Heart left ventricle (tissue), 16 donors: ENCODE measurements at regions not wholly inside any gene's neighbourhood (a gene's known extent, or its start where the extent isn't known, plus 50 kb on each side); places are given as distances from the start of the nearest gene placed in this dataset.

ENCODE experiments used
- ATAC-seq, 4 donors: fragments of 200-7000 bp; cut with Tn5 transposase; one replicate each; pipeline ENCODE4 v1.9.1; 2020 to 2022; ENCODE audit warnings: moderate library complexity in 4 of 4, mild to moderate bottlenecking in 3 of 4, moderate number of reproducible peaks in 1 of 4
- DNase-seq, 5 donors: peaks; one replicate each; pipeline ENCODE4 v3.0.0-alpha.2; 2020
- H3K27ac ChIP-seq, 12 donors: fragments of 200-600 bp; sonication (generic) in 4 of 12; one replicate each; pipeline versions ENCODE4 v1.5.0 to v1.8.0; 2016 to 2022; ENCODE audit warnings: mild to moderate bottlenecking in 2 of 12
- H3K27me3 ChIP-seq, 9 donors: fragments of 200-600 bp; sonication (generic) in 2 of 9; one replicate each; pipeline versions ENCODE4 v1.5.1 to v1.8.0; 2016 to 2022; ENCODE audit warnings: mild to moderate bottlenecking in 3 of 9
- H3K36me3 ChIP-seq, 9 donors: fragments of 200-600 bp; sonication (generic) in 2 of 9; one replicate each; pipeline versions ENCODE4 v1.5.0 to v1.8.0; 2018 to 2022; ENCODE audit warnings: mild to moderate bottlenecking in 2 of 9
- H3K4me1 ChIP-seq, 12 donors: fragments of 200-600 bp; sonication (generic) in 4 of 12; one replicate each; pipeline versions ENCODE4 v1.5.0 to v1.8.0; 2016 to 2022; ENCODE audit warnings: mild to moderate bottlenecking in 3 of 12
- H3K4me3 ChIP-seq, 12 donors: fragments of 200-600 bp; sonication (generic) in 4 of 12; one replicate each; pipeline versions ENCODE4 v1.5.0 to v1.8.0; 2017 to 2022; ENCODE audit warnings: mild to moderate bottlenecking in 9 of 12, moderate library complexity in 4 of 12
- H3K9me3 ChIP-seq, 12 donors: fragments of 200-600 bp; sonication (generic) in 4 of 12; one replicate each; pipeline versions ENCODE4 v1.5.0 to v1.8.0; 2016 to 2022; ENCODE audit warnings: mild to moderate bottlenecking in 1 of 12
- CTCF ChIP-seq, 12 donors: fragments of 200-600 bp; sonication (generic) in 4 of 12; IDR thresholded peaks; one replicate each; pipeline versions ENCODE4 v1.5.0 to v1.8.0; 2018 to 2022; ENCODE audit warnings: antibody characterized with exemption in 12 of 12, mild to moderate bottlenecking in 5 of 12
- POLR2A ChIP-seq, 2 donors: fragments of 450-650 bp; IDR thresholded peaks; one replicate each; pipeline ENCODE4 v1.6.1; 2017; ENCODE audit warnings: antibody characterized with exemption in 2 of 2, mild to moderate bottlenecking in 2 of 2, moderate library complexity in 2 of 2
- WGBS, 4 donors: extraction: QIAGEN DNeasy Blood & Tissue Kit in 2 of 4; methylation state at CpG; one replicate each; pipeline versions ENCODE4 v1.1.5 to v1.1.7; 2013 to 2018; 5-methylcytosine and 5-hydroxymethylcytosine counted together
- intact Hi-C, 10 donors: fragments of 100-400 bp; cut with DNase I; formaldehyde crosslinking; loops; one replicate each; pipeline versions ENCODE4 v1.11.1 to v1.14.2; 2022
- donor health status: ischemic (EF 13 %, LVEDD 7.1; RV severe dilation, severe dysfunction).
- donor health status: healthy with polysubstance abuse.
- donor health status: DM: no; HTN: yes; CAD: no.
- donor health status: DM: no; HTN: no; CAD: no.
- donor health status: ischemic (EF 25% LVEDD 6.9; RV normal size, moderate dysfunction).
- donor health status: ischemic (EF 25% LVEDD 5.7; RV mildly dilated, moderate dysfunction).
- donor health status: healthy.
- donor health status: DM: yes; HTN: yes; CAD: no.
- donor health status: ischemic (EF 35%, LVEDD 5.7; RV mildly dilated, moderate dysfunction).
- donor health status: nonischemic (EF 11% LVEDD 7.7; RV severe dilation, severe dysfunction).
- donor health status: DM: yes; HTN: yes; CAD: no.
- donor health status: PGD.
- donor health status: ischemic (EF 29% LVEDD 5.4; RV normal size, mild dysfunction).
- donor health status: nonischemic (EF 23%, LVEDD 6.1; RV moderate dilation, normal function).

- H3K27me3 ChIP-seq: peaks cover 0 to 5% (median 0%) of the 10 kb centered on the region in 9 donors
- H3K36me3 ChIP-seq: no peaks in the 10 kb centered on the region
- DNase-seq (no peak), ATAC-seq (no peak)
- 87 to 93% (median 91%) methylated on average over 1 of the region's 1 CpG for WGBS, 4 donors
- no peak overlapping the region for H3K4me3 ChIP-seq
- TF ChIP-seq POLR2A (IDR thresholded peaks at IDR 0.05) (no peak), CTCF (IDR thresholded peaks at IDR 0.05) (no peak)
- intact Hi-C loops: no loop called here
- H3K27ac ChIP-seq: no peak overlapping the region
- no peaks in the 10 kb centered on the region for H3K4me1 ChIP-seq
- no peaks in the 10 kb centered on the region for H3K9me3 ChIP-seq
These were observed 537.5 kb upstream of the CAMK1G start for GRCh38 chr1:209046058-209046417.

- H3K27me3 ChIP-seq: peaks cover 0 to 7% (median 0%) of the 10 kb centered on the region in 9 donors
- DNase-seq (no peak), ATAC-seq (no peak)
- no peak overlapping the region for H3K27ac ChIP-seq
- H3K36me3 ChIP-seq: no peaks in the 10 kb centered on the region
- no peaks in the 10 kb centered on the region for H3K4me1 ChIP-seq
- H3K9me3 ChIP-seq: no peaks in the 10 kb centered on the region
- 87 to 94% (median 92%) methylated on average over 4 of the region's 4 CpGs for WGBS, 4 donors
- intact Hi-C loops: no loop called here
- no peak for TF ChIP-seq CTCF (IDR thresholded peaks at IDR 0.05)
- no peak for TF ChIP-seq POLR2A (IDR thresholded peaks at IDR 0.05)
- H3K4me3 ChIP-seq: no peak overlapping the region
These were observed 536.6 kb upstream of the CAMK1G start for GRCh38 chr1:209046935-209047334.

GRCh38 chr1:209048941-209049669 is 534.4 kb upstream of the CAMK1G start:
- Histone ChIP-seq H3K4me3 (no peak overlapping the region), H3K4me1 (no peaks in the 10 kb centered on the region), H3K36me3 (no peaks in the 10 kb centered on the region), H3K9me3 (peaks cover 0 to 9% (median 0%) of the 10 kb centered on the region in 12 donors), H3K27me3 (peaks cover 0 to 3% (median 0%) of the 10 kb centered on the region in 9 donors), H3K27ac (no peak overlapping the region)
- 69 to 81% (median 78%) methylated on average over 5 of the region's 5 CpGs for WGBS, 4 donors
- TF ChIP-seq CTCF (IDR thresholded peaks at IDR 0.05) (no peak), POLR2A (IDR thresholded peaks at IDR 0.05) (no peak)
- ATAC-seq: no peak
- no peak for DNase-seq
- intact Hi-C loops: no loop called here

GRCh38 chr1:209051570-209051969 is 531.9 kb upstream of the CAMK1G start:
- DNase-seq (no peak), ATAC-seq (no peak)
- H3K27ac ChIP-seq: no peak overlapping the region
- peaks cover 0 to 3% (median 0%) of the 10 kb centered on the region in 9 donors for H3K27me3 ChIP-seq
- intact Hi-C loops: no loop called here
- 91 to 96% (median 91%) methylated on average over 4 of the region's 4 CpGs for WGBS, 4 donors
- peaks cover 0 to 25% (median 1%) of the 10 kb centered on the region in 12 donors for H3K9me3 ChIP-seq
- H3K4me3 ChIP-seq: no peak overlapping the region
- no peaks in the 10 kb centered on the region for H3K36me3 ChIP-seq
- H3K4me1 ChIP-seq: no peaks in the 10 kb centered on the region
- TF ChIP-seq CTCF (IDR thresholded peaks at IDR 0.05): no peak
- no peak for TF ChIP-seq POLR2A (IDR thresholded peaks at IDR 0.05)
